Vagina (tissue), 2 donors: ENCODE measurements at regions not wholly inside any gene's neighbourhood (a gene's known extent, or its start where the extent isn't known, plus 50 kb on each side); places are given as distances from the start of the nearest gene placed in this dataset.
"Not testable (repeated sequence)": the region's sequence is repeated elsewhere in the genome, so short reads cannot be mapped to it uniquely, and the experiment has no call there.

Experiments used
- DNase-seq, 2 donors: peaks; one replicate each; pipeline ENCODE4 v3.0.0-alpha.2; 2017; ENCODE audit errors: extremely low spot score in 2 of 2
- H3K27ac ChIP-seq: fragments of 200-600 bp; sonication (generic); one replicate; pipeline ENCODE4 v1.5.1; 2019
- H3K27me3 ChIP-seq: fragments of 200-600 bp; sonication (generic); one replicate; pipeline ENCODE4 v1.5.1; 2019
- H3K36me3 ChIP-seq, 2 donors: fragments of 200-600 bp; sonication (generic); one replicate each; pipeline ENCODE4 v1.5.1; 2017 to 2019
- H3K4me1 ChIP-seq: fragments of 200-600 bp; sonication (generic); one replicate; pipeline ENCODE4 v1.5.1; 2019
- H3K4me3 ChIP-seq, 2 donors: fragments of 200-600 bp; sonication (generic); 1 replicate in 1 of 2; 2 replicates in 1 of 2; pipeline ENCODE4 v1.5.1; 2016 to 2019
- H3K9me3 ChIP-seq: fragments of 200-600 bp; sonication (generic); one replicate; pipeline ENCODE4 v1.5.1; 2019
- CTCF ChIP-seq, 3 experiments: fragments of 450-650 bp in 2 of 3; fragments of 200-600 bp in 1 of 3; sonication (generic) in 1 of 3; IDR thresholded peaks; one replicate each; pipeline ENCODE4 v1.5.1; 2017 to 2019; ENCODE audit warnings: antibody characterized with exemption in 3 of 3, mild to moderate bottlenecking in 2 of 3, moderate library complexity in 2 of 3
- POLR2A ChIP-seq, 2 donors: fragments of 450-650 bp; IDR thresholded peaks; one replicate each; pipeline ENCODE4 v1.6.1; 2017; ENCODE audit warnings: antibody characterized with exemption in 2 of 2, mild to moderate bottlenecking in 2 of 2, moderate library complexity in 2 of 2
- POLR2AphosphoS5 ChIP-seq, 2 donors: sonication (generic); formaldehyde crosslinking; IDR thresholded peaks; one replicate each; pipeline ENCODE4 v1.9.0; 2017; ENCODE audit warnings: antibody characterized with exemption in 2 of 2, mild to moderate bottlenecking in 2 of 2, low read depth in 1 of 2; ENCODE audit not compliant: insufficient read depth in 1 of 2
- intact Hi-C: fragments of 100-400 bp; cut with DNase I; formaldehyde crosslinking; loops from one replicate; pipeline ENCODE4 v1.15.1; 2023

- no peak for DNase-seq
- no peak overlapping the region for H3K27ac ChIP-seq
- H3K9me3 ChIP-seq, result no peaks in the 10 kb centered on the region
- H3K4me3 ChIP-seq, result no peak overlapping the region
- no peaks in the 10 kb centered on the region for H3K36me3 ChIP-seq
- intact Hi-C loops, result no loop called here
- H3K4me1 ChIP-seq, result no peaks in the 10 kb centered on the region
- no peaks in the 10 kb centered on the region for H3K27me3 ChIP-seq
- TF ChIP-seq POLR2AphosphoS5 (IDR thresholded peaks at IDR 0.05; ENCODE audit: insufficient read depth in 1 of 2, low read depth in 1 of 2), result no peak
- no peak for TF ChIP-seq CTCF (IDR thresholded peaks at IDR 0.05)
- TF ChIP-seq POLR2A (IDR thresholded peaks at IDR 0.05), result no peak
Observed at GRCh38 chr1:73475316-73475870, 722.6 kb downstream of the LRRIQ3 start.

GRCh38 chr1:73472810-73473209 lies 725.2 kb downstream of the LRRIQ3 start:
- Histone ChIP-seq H3K9me3 (no peaks in the 10 kb centered on the region), H3K4me1 (no peaks in the 10 kb centered on the region), H3K36me3 (no peaks in the 10 kb centered on the region), H3K27ac (no peak overlapping the region), H3K27me3 (no peaks in the 10 kb centered on the region), H3K4me3 (no peak overlapping the region)
- TF ChIP-seq POLR2A (IDR thresholded peaks at IDR 0.05) (no peak), CTCF (IDR thresholded peaks at IDR 0.05) (no peak), POLR2AphosphoS5 (IDR thresholded peaks at IDR 0.05; ENCODE audit: insufficient read depth in 1 of 2, low read depth in 1 of 2) (no peak)
- DNase-seq, result no peak
- intact Hi-C loops, result no loop called here

- TF ChIP-seq POLR2AphosphoS5 (IDR thresholded peaks at IDR 0.05; ENCODE audit: insufficient read depth in 1 of 2, low read depth in 1 of 2) (no peak), CTCF (IDR thresholded peaks at IDR 0.05) (no peak), POLR2A (IDR thresholded peaks at IDR 0.05) (no peak)
Observed at GRCh38 chr1:73467731-73468130, 730.2 kb downstream of the LRRIQ3 start.

GRCh38 chr1:73463873-73464272 lies 734.1 kb downstream of the LRRIQ3 start:
- H3K4me3 ChIP-seq, result no peak overlapping the region
- H3K27me3 ChIP-seq, result no peaks in the 10 kb centered on the region
- no peaks in the 10 kb centered on the region for H3K4me1 ChIP-seq
- H3K36me3 ChIP-seq, result no peaks in the 10 kb centered on the region
- intact Hi-C loops, result no loop called here
- no peak for TF ChIP-seq CTCF (IDR thresholded peaks at IDR 0.05)
- TF ChIP-seq POLR2A (IDR thresholded peaks at IDR 0.05), result no peak
- TF ChIP-seq POLR2AphosphoS5 (IDR thresholded peaks at IDR 0.05; ENCODE audit: insufficient read depth in 1 of 2, low read depth in 1 of 2), result no peak
- H3K9me3 ChIP-seq, result no peaks in the 10 kb centered on the region
- no peak overlapping the region for H3K27ac ChIP-seq
- DNase-seq, result no peak

More at GRCh38 chr1:73467731-73468130, 730.2 kb downstream of the LRRIQ3 start:
- no peak overlapping the region for H3K4me3 ChIP-seq
- H3K9me3 ChIP-seq, result no peaks in the 10 kb centered on the region
- DNase-seq, result no peak
- no peaks in the 10 kb centered on the region for H3K27me3 ChIP-seq
- no peaks in the 10 kb centered on the region for H3K4me1 ChIP-seq
- no peaks in the 10 kb centered on the region for H3K36me3 ChIP-seq
- no peak overlapping the region for H3K27ac ChIP-seq
- intact Hi-C loops, result no loop called here

GRCh38 chr1:73452522-73452921 lies 745.5 kb downstream of the LRRIQ3 start:
- H3K9me3 ChIP-seq, result no peaks in the 10 kb centered on the region
- DNase-seq, result no peak

GRCh38 chr1:73450668-73451067 lies 747.3 kb downstream of the LRRIQ3 start:
- intact Hi-C loops, H3K4me1 ChIP-seq, DNase-seq, H3K27me3 ChIP-seq, H3K9me3 ChIP-seq, H3K36me3 ChIP-seq, H3K4me3 ChIP-seq, H3K27ac ChIP-seq: not testable (repeated sequence)

More at GRCh38 chr1:73452522-73452921, 745.5 kb downstream of the LRRIQ3 start:
- Histone ChIP-seq H3K27ac (no peak overlapping the region), H3K4me3 (no peak overlapping the region), H3K4me1 (no peaks in the 10 kb centered on the region), H3K27me3 (no peaks in the 10 kb centered on the region), H3K36me3 (no peaks in the 10 kb centered on the region)
- intact Hi-C loops, result no loop called here
- TF ChIP-seq POLR2A (IDR thresholded peaks at IDR 0.05) (no peak), POLR2AphosphoS5 (IDR thresholded peaks at IDR 0.05; ENCODE audit: insufficient read depth in 1 of 2, low read depth in 1 of 2) (no peak), CTCF (IDR thresholded peaks at IDR 0.05) (no peak)
